Stimulated activated CD8-positive, alpha-beta memory T cell treated with anti-CD3 and anti-CD28 coated beads, Interleukin-7, amount 100 ng/mL, for 1 hour (primary cell): ENCODE measurements at regions not wholly inside any gene's neighbourhood (a gene's known extent, or its start where the extent isn't known, plus 50 kb on each side); places are given as distances from the start of the nearest gene placed in this dataset.
A peak's percentile ranks its signal among the peaks of the same experiment; 100 is the strongest.

Experiments
- DNase-seq, 2 donors: peaks; one replicate each; pipeline ENCODE4 v3.0.0-alpha.2; 2020; ENCODE audit warnings: low read depth in 2 of 2

- DNase-seq: no peak
Observed at GRCh38 chr1:181390410-181391077, 92.8 kb upstream of the CACNA1E start.

DNA sequence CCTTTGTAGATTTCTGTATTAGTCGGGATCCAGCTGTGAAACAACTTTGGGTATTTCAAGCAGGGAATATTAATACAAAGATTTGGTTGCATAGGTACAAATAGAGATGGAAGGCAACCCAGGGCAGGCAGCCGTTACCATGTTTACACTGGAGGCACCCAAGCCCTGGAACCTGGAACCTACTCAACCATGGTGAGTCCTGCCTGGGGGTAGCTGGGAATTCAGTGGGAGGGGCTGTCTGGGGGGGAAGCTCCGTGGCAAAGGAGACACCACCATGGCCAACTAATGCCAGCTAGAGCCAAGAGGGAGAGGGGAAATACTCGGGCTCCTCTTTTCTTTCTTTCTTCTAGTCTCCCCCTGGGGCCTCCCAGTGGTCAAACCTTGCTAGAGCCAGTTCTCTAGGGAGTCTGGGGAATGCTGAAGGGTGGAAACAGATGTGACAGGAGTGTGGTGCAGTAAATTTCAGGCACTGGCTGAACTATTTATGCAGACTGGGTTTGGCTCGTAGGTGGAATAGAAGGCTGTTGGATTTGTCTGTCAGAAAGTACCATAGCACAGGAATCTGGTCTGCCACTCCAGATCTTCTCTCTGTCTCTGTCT lies 91.9 kb upstream of the CACNA1E start:
- DNase-seq: no peak

GRCh38 chr1:181392133-181392532 lies 91.2 kb upstream of the CACNA1E start:
- no peak for DNase-seq

DNA sequence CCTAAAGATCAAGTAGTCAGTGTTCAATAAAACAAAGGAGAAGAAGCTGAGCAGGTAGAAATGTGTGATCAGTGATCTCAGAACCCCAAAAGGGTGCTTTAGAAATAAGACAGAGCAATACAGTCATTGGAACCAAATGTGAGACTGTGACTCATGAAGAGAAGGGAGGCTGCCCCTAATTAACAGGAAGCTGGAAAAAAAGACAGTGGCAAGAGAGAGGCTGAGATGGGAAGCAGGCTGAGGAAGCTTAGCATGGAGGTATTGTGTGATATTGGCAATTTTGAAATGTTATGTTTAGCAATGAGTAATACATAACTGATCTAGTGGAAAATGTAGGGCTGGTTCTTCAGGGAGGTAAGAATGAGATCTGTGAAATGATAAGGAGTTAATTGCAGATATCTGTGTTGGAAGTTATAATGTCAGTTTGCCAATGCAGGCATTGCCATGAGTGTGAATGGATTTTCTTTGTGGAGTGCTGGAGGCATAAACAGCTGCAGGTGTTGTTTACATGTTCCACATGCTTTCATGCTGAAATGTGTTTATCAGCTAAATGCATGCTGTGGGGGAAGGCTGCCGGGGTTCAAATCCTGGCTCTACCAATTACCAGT lies 90.6 kb upstream of the CACNA1E start:
- no peak for DNase-seq

DNA sequence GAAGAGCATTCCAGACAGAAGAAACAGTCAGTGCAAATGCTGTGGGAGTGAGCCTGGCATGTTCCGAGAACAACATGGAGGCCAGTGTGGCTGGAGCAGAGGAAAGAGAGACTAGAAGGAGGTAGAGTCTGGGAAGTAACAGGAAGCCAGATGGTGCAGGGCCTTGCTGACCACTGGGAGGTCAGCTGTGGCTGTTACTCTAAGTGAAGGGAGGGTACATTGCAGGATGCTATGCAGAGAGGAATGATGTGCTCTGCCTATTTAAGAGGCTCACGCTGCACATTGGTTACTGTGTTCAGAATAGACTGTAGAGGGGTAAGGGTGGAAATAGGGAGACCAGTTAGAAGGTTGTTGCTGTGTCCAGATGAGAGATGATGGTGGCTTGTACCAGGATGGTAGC lies 88.6 kb upstream of the CACNA1E start:
- DNase-seq: no peak

- peak in 1 of 2 donors; percentile 6 for DNase-seq
Observed at GRCh38 chr1:181396171-181396670, 87.1 kb upstream of the CACNA1E start.

DNA sequence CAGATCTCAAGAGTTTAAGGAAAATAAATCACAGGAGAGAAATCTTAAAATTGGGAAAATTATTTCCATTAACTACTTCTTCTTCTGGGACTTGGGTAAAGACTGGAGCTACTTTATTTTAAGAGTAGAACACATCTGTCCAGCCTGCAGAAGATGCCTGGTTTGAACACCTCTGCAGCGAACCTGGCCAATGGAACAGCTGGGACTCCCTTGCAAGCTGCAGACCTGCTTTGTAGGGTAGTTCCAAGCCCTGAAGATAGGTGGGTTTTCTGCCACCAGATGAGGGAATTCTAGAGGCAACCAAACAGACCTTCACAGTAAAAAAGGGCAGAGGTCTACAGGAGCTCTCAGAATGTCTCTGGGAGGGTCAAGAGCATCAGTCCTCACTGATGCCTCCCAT lies 86.5 kb upstream of the CACNA1E start:
- no peak for DNase-seq

GRCh38 chr1:181397845-181398244 lies 85.5 kb upstream of the CACNA1E start:
- DNase-seq: no peak

DNA sequence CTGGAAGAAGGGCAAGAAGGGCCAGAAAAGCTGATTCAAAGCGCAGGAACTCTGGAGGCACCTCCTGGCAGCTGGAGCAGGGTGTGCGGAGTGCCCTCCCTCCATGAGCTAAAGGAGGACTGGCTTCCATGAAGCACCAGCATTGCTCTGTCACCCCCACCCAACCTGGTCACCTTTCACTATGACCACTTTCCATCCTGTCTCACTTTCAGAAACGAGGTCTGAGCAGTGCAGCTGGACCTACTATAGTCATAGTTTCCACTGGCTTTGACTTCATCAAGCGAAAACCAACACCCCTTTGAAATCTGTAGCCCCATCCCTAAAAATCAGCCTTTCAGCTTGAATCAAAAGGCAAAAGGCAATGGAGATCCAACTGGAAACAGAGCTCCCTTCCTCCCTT lies 84.8 kb upstream of the CACNA1E start:
- no peak for DNase-seq

DNA sequence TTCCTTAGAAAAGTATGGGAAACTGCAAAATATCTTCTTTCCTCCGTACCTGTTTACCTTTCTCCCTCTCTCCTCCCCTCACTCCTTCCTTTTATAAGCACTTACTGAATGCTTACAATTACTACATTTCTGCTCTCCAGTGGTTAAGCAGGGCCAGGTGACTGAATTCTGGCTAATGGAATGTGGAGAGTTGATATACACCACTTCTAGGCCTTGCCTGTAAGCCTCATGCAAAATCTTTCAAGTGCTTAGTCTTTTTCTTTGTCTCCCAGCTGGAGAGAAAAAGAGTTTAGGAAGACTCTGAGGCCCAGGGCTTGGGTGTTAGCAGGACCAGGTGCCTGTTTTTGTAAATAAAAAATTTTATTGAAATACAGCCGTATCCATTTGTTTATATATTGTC lies 77.7 kb upstream of the CACNA1E start:
- no peak for DNase-seq

- no peak for DNase-seq
Observed at GRCh38 chr1:181406989-181407388, 76.3 kb upstream of the CACNA1E start.

DNA sequence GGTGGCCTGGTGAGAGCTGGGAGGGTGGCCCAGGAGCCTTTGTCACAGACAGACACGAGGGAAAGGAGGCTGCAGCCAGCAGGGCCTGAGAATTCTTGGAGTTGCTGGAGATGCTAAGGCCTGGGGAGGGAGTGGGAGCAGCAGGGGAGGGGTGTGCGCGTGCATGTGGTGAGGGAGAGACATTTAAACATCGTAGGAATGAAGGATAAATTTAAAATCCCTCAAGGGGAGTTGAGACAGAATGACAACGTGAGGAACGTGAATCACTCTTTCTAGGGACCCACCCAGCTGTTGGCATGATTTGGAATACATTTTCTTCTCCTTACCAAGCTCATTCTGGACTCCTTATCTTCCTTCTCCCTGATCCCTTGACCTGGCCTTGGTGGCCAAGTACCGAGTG lies 73.3 kb upstream of the CACNA1E start:
- no peak for DNase-seq

DNA sequence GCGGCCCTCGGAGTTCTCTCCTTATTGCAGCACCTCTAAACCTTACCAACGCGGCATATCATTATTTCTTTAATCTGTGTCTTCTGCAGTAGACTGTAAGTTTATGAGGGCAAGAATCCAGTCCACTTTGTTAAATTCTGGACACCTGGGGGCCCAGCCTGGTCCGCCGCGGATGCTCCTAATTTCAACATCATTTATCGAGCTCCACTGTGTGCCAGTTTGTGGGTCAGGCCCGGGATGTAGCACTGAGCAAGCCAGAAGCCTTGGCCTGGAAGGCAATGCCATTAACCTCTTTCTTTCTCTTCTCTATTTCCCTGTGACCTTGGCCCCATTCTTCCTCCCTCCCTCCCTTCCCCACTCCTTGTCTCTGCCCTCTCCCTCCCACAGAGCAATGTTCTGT lies 70.6 kb upstream of the CACNA1E start:
- no peak for DNase-seq

GRCh38 chr1:181413195-181413815 lies 70.0 kb upstream of the CACNA1E start:
- DNase-seq: no peak

GRCh38 chr1:181413836-181414235 lies 69.5 kb upstream of the CACNA1E start:
- DNase-seq: no peak

- DNase-seq: no peak
Observed at GRCh38 chr1:181416268-181416860, 67.0 kb upstream of the CACNA1E start.

DNA sequence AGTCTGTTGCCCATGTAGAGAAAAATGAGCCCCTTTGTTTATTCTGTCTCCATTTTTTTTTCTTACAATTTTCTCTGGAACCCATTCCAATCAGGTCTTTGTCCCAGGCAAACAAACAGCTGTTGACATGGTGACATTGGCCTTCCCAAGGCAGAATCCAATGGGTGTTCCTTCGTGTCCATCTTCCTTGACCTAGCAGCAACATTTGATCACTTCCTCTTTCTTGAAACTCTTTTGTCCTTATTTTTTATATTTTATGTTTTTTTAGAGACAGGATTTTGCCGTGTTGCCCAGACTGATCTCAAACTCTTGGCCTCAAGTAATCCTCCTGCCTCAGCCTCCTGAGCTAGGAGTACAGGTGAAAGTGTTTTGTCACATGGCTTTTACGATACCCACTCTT lies 65.4 kb upstream of the CACNA1E start:
- DNase-seq: no peak

GRCh38 chr1:181423301-181423918 lies 59.9 kb upstream of the CACNA1E start:
- no peak for DNase-seq

- DNase-seq: peak; percentile 49 to 63
Observed at GRCh38 chr1:181424786-181425403, 58.4 kb upstream of the CACNA1E start.

GRCh38 chr1:181425566-181425965 lies 57.8 kb upstream of the CACNA1E start:
- no peak for DNase-seq

GRCh38 chr1:181429462-181429861 lies 53.9 kb upstream of the CACNA1E start:
- no peak for DNase-seq
